ENCODE measurements at regions not wholly inside any gene's neighbourhood (a gene's known extent, or its start where the extent isn't known, plus 50 kb on each side); places are given as distances from the start of the nearest gene placed in this dataset.
"Not testable (repeated sequence)": the region's sequence is repeated elsewhere in the genome, so short reads cannot be mapped to it uniquely, and the experiment has no call there.

DNA sequence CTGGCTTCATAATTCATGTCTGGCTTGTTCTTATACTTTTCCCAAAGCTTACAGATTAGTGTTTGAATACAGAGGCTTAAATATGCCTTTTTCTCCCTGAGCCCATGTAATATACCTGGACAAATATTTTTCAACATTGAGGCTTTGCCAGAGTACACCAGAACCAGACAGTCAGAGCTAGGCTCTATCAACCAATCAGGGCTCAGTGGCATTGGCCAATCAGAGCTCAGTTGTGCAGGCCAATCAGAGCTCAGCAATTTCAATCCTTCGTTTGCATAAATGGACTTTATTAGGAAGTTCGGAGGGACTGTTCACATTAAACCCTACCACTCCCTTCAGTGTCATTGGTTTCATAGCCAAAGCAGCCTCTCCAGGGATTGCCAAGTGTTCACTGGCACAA is 51.2 kb upstream of the TMSB15B start:
- intact Hi-C loops (cut with DNase I, micrococcal nuclease), result no loop called here
- ATAC-seq (no peak), DNase-seq (no peak)

DNA sequence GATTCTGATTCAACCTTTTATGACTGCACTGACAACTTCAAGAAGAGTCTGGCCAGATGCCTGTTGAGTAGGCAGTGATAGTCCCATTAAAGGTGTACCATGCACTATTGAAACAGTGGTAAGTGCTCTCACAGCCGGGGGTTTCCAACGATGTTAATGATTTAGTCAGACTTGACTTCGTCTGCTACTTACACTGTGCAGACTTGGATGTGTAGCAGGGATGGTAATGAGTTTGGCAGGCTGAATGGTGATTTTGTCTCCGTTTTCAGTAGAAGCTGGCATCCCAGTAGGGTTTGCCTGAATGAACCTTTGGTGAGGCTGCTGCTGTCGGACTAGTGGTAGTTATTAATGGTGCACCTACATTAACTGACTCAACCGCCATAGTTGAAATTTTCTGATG is 52.0 kb upstream of the TMSB15B start:
- intact Hi-C loops (cut with DNase I, micrococcal nuclease), result no loop called here
- DNase-seq, result no peak
- ATAC-seq, result no peak

DNA sequence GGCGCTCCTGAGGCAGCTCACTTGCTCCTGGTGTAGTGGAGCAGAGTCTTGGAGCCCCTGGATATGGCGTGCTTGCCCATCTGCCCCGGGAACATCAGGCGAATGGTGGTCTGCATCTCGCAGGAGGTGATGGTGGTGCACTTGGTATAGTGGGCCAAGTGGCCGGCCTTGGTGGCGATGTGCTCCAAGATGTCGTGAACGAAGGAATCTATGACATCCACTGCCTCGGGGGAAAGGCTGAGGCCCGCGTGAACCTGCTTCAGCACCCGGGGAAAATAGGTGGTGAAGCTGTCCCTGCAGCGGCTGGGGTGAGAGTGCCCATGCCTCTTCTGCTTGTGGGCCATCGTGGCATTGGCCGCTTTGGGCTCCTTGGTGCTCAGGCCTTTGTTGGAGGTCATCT is 58.1 kb upstream of the TMSB15B start:
- intact Hi-C loops (cut with DNase I, micrococcal nuclease), result no loop called here
- no peak for DNase-seq
- no peak for ATAC-seq

DNA sequence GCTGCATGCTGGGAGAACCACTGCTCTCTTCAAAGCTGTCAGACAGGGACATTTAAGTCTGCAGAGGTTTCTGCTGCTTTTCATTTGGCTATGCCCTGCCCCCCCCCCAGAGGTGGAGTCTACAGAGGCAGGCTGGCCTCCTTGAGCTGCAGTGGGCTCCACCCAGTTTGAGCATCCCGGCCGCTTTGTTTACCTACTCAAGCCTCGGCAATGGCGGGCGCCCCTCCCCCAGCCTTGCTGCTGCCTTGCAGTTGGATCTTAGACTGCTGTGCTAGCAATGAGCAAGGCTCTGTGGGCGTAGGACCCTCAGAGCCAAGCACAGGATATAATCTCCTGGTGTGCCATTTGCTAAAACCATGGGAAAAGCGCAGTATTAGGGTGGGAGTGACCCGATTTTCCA is 59.8 kb upstream of the TMSB15B start:
- ATAC-seq; intact Hi-C loops (cut with DNase I, micrococcal nuclease); DNase-seq: not testable (repeated sequence)

DNA sequence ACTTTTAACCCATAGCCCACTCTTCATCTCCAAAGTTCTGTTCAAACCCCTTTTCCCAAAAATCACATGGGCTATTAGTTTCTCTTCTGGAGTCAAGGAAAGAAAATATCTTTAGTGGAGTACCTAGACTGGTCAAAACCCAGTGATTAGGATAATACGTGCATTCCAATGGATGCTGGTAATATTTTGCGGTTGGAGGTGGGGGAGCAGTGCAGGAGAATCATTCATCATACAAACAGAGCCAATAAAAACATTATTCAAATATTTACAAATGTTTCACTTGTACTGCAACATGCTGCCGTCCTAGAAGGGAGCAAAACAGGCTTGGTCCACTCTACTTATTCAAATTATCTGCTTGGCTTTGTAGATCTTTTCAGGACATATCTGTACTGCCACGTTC is 57.2 kb upstream of the RAB9B start:
- ATAC-seq, result no peak
- DNase-seq, result no peak
- intact Hi-C loops (cut with DNase I, micrococcal nuclease), result no loop called here

DNA sequence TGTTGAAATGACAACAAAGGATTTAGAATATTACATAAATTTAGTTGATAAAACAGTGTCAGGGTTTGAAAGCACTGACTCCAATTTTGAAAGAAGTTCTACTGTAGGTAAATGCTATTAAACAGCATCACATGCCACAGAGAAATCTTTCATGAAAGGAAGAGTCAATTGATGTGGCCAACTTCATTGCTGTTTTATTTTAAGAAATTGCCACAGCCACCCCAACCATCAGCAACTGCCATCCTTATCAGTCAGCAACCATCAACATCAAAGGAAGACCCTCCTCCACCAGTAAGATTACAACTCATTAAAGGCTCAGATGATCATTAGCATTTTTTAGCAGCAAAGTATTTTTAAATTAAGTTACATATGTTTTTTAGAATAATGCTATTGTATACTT is 54.6 kb upstream of the RAB9B start:
- intact Hi-C loops (cut with DNase I, micrococcal nuclease), result no loop called here
- DNase-seq, result no peak

DNA sequence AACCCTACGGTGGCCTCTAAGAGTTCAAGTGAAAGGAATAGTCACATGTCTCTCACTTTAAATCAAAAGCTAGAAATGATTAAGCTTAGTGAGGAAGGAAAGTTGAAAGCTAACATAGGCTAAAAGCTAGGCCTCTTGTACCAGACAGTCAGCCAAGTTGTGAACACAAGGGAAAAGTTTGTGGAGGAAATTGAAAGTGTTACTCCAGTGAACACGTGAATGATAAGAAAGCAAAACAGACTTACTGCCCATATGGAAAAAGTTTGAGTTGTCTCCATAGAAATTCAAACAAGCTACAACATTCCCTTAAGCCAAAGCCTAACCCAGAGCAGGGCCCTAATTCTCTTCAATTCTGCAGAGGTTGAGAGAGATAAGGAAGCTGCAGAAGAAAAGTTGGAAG is 51.5 kb upstream of the RAB9B start:
- intact Hi-C loops (cut with DNase I, micrococcal nuclease), result no loop called here
- ATAC-seq (peak; percentile 52), DNase-seq (no peak)

More for the DNA sequence above, 54.6 kb upstream of the RAB9B start:
- no peak for ATAC-seq

DNA sequence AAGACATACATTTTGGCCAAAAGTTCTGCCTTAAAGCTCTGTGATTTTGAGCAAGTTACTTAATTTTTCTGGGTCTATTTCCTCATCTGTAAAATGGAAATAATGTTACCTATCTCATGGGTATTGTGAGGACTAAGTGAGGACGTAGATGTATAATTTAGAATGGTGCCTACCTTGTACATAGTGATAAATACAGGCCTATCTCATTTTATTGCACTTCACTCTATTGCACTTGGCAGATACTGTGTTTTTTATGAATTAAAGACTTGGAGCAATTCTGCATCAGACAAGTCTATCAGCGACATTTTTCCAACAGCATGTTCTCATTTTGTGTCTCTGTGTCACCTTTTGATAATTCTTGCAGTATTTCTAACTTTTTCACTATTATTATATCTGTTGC is 50.9 kb upstream of the RAB9B start:
- intact Hi-C loops (cut with DNase I, micrococcal nuclease), result no loop called here
- ATAC-seq, result peak; percentile 89
- no peak for DNase-seq

All from left colon (tissue), 2 donors.